ENCODE measurements at regions not wholly inside any gene's neighbourhood (a gene's known extent, or its start where the extent isn't known, plus 50 kb on each side); places are given as distances from the start of the nearest gene placed in this dataset.

GRCh38 chr1:114227059-114227458, 73.4 kb upstream of the SYT6 start:
- no peak for DNase-seq (ENCODE audit: low spot score)

GRCh38 chr1:114224196-114224907, 70.7 kb upstream of the SYT6 start:
- no peak for DNase-seq (ENCODE audit: low spot score)

- DNase-seq (ENCODE audit: low spot score): no peak
These were observed 69.3 kb upstream of the SYT6 start for GRCh38 chr1:114222920-114223319.

GRCh38 chr1:114219172-114219868, 65.7 kb upstream of the SYT6 start:
- no peak for DNase-seq (ENCODE audit: low spot score)

GRCh38 chr1:114218361-114219171, 64.9 kb upstream of the SYT6 start:
- DNase-seq (ENCODE audit: low spot score): no peak

GRCh38 chr1:114216431-114217173, 62.9 kb upstream of the SYT6 start:
- DNase-seq (ENCODE audit: low spot score): no peak

- DNase-seq (ENCODE audit: low spot score): no peak
These were observed 61.8 kb upstream of the SYT6 start for GRCh38 chr1:114215436-114215835.

GRCh38 chr1:114214016-114214415, 60.3 kb upstream of the SYT6 start:
- DNase-seq (ENCODE audit: low spot score): no peak

- no peak for DNase-seq (ENCODE audit: low spot score)
These were observed 56.3 kb upstream of the SYT6 start for GRCh38 chr1:114209971-114210370.

GRCh38 chr1:114208714-114209113, 55.0 kb upstream of the SYT6 start:
- DNase-seq (ENCODE audit: low spot score): no peak

GRCh38 chr1:114208106-114208505, 54.4 kb upstream of the SYT6 start:
- no peak for DNase-seq (ENCODE audit: low spot score)

- no peak for DNase-seq (ENCODE audit: low spot score)
These were observed 54.0 kb upstream of the SYT6 start for GRCh38 chr1:114207635-114208034.

GRCh38 chr1:114206392-114206791, 52.7 kb upstream of the SYT6 start:
- no peak for DNase-seq (ENCODE audit: low spot score)

- DNase-seq (ENCODE audit: low spot score): no peak
These were observed 50.0 kb upstream of the SYT6 start for GRCh38 chr1:114203595-114204128.
